ENCODE measurements at regions not wholly inside any gene's neighbourhood (a gene's known extent, or its start where the extent isn't known, plus 50 kb on each side); places are given as distances from the start of the nearest gene placed in this dataset.

GRCh38 chr2:120579916-120580685 is 155.6 kb upstream of the GLI2 start:
- no peak for TF ChIP-seq CEBPB (IDR thresholded peaks at IDR 0.05)
- TF ChIP-seq, protein P1, sequence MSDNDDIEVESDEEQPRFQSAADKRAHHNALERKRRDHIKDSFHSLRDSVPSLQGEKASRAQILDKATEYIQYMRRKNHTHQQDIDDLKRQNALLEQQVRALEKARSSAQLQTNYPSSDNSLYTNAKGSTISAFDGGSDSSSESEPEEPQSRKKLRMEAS (IDR thresholded peaks at IDR 0.05): no peak
- no peak for TF ChIP-seq ZBTB7A (IDR thresholded peaks at IDR 0.05; ENCODE audit: low read depth)
- no peak for TF ChIP-seq TEAD4 (IDR thresholded peaks at IDR 0.05)
- no peak for TF ChIP-seq CREB1 (IDR thresholded peaks at IDR 0.05; ENCODE audit: low read depth)
- TF ChIP-seq TCF12 (IDR thresholded peaks at IDR 0.05; ENCODE audit: low read depth): no peak

DNA sequence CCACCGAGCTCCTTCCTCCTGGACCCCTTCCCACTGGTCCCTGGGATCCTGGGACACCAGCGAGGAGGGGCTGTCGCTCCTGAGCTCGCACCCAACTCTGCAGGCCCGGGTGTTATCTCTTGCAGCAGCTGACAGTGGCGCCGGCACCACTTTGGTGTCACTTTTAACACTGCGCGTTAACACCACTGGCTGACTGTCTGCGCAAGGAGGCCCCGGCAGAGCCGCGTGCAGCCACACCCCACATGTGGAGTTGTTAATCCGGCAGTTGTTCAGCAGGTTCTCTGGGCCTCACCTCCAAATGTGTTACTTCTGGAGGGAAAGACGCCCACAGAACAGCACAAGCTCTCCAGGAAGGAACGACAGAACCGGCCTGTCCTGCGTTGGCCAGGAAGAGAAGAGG is 155.0 kb upstream of the GLI2 start:
- TF ChIP-seq TCF12 (IDR thresholded peaks at IDR 0.05; ENCODE audit: low read depth) (no peak), TEAD4 (IDR thresholded peaks at IDR 0.05) (no peak), EP300 (IDR thresholded peaks at IDR 0.05; ENCODE audit: borderline replicate concordance) (no peak), EGR1 (IDR thresholded peaks at IDR 0.05) (no peak), FOXM1 (IDR thresholded peaks at IDR 0.05; ENCODE audit: borderline replicate concordance, low read depth) (no peak), TAF1 (IDR thresholded peaks at IDR 0.05; ENCODE audit: low read depth) (no peak), CEBPB (IDR thresholded peaks at IDR 0.05) (no peak), RAD21 (IDR thresholded peaks at IDR 0.05; ENCODE audit: low read depth) (no peak), YY1 (IDR thresholded peaks at IDR 0.05; ENCODE audit: low read depth) (no peak), ZBTB7A (IDR thresholded peaks at IDR 0.05; ENCODE audit: low read depth) (no peak), NFIC (IDR thresholded peaks at IDR 0.05) (no peak)
- TF ChIP-seq, protein P1 (IDR thresholded peaks at IDR 0.05): no peak
- TF ChIP-seq, protein P2, sequence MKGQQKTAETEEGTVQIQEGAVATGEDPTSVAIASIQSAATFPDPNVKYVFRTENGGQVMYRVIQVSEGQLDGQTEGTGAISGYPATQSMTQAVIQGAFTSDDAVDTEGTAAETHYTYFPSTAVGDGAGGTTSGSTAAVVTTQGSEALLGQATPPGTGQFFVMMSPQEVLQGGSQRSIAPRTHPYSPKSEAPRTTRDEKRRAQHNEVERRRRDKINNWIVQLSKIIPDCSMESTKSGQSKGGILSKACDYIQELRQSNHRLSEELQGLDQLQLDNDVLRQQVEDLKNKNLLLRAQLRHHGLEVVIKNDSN (IDR thresholded peaks at IDR 0.05): no peak

- TF ChIP-seq TEAD4 (IDR thresholded peaks at IDR 0.05): no peak
- no peak for TF ChIP-seq ZBTB7A (IDR thresholded peaks at IDR 0.05; ENCODE audit: low read depth)
Observed at GRCh38 chr2:120583121-120583520, 152.5 kb upstream of the GLI2 start.

- no peak for TF ChIP-seq TCF12 (IDR thresholded peaks at IDR 0.05; ENCODE audit: low read depth)
- no peak for TF ChIP-seq YY1 (IDR thresholded peaks at IDR 0.05; ENCODE audit: low read depth)
Observed at GRCh38 chr2:120583851-120584570, 151.7 kb upstream of the GLI2 start.

DNA sequence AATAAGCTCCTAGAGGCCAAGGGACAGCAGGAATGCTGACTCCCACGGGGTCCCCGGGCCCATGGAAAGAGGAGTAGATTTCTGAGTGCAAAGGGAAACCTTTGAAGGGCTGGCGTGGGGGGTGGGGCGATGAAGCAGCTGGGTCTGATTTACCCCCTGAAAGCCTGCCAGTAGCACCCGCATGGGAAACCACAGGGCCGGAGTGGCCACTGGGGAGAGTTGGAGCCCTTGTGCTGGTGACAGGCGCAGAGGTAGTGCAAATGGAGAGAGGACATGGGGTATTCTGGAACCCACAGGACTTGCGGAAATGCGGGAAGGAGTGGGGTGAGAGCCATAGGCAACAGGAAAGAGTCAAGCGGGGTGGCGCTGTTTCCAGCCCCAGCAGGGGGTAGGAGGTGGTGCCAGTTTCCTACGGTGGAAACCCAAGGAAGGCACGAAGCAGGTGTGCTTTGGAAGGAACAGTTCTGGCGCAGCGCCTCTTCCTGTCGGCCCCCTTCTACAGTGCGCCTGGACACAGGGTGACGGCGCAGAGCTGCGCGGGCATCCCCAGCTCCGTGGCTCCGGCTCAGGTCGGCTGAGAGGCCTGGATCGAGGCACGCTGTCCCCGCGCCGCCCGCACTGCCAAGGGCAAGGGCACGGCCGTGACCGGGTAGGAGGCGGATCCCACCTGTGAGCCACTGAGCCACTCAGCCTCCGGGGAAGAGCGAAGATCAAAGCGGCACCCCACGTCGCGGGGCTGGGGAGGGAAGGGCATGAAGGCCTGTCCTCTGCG is 149.0 kb upstream of the GLI2 start:
- no peak for TF ChIP-seq TAF1 (IDR thresholded peaks at IDR 0.05; ENCODE audit: low read depth)
- TF ChIP-seq TEAD4 (IDR thresholded peaks at IDR 0.05): no peak
- no peak for TF ChIP-seq CREB1 (IDR thresholded peaks at IDR 0.05; ENCODE audit: low read depth)
- TF ChIP-seq EP300 (IDR thresholded peaks at IDR 0.05; ENCODE audit: borderline replicate concordance): no peak
- no peak for TF ChIP-seq CEBPB (IDR thresholded peaks at IDR 0.05)
- no peak for TF ChIP-seq RAD21 (IDR thresholded peaks at IDR 0.05; ENCODE audit: low read depth)
- TF ChIP-seq, protein P3, sequence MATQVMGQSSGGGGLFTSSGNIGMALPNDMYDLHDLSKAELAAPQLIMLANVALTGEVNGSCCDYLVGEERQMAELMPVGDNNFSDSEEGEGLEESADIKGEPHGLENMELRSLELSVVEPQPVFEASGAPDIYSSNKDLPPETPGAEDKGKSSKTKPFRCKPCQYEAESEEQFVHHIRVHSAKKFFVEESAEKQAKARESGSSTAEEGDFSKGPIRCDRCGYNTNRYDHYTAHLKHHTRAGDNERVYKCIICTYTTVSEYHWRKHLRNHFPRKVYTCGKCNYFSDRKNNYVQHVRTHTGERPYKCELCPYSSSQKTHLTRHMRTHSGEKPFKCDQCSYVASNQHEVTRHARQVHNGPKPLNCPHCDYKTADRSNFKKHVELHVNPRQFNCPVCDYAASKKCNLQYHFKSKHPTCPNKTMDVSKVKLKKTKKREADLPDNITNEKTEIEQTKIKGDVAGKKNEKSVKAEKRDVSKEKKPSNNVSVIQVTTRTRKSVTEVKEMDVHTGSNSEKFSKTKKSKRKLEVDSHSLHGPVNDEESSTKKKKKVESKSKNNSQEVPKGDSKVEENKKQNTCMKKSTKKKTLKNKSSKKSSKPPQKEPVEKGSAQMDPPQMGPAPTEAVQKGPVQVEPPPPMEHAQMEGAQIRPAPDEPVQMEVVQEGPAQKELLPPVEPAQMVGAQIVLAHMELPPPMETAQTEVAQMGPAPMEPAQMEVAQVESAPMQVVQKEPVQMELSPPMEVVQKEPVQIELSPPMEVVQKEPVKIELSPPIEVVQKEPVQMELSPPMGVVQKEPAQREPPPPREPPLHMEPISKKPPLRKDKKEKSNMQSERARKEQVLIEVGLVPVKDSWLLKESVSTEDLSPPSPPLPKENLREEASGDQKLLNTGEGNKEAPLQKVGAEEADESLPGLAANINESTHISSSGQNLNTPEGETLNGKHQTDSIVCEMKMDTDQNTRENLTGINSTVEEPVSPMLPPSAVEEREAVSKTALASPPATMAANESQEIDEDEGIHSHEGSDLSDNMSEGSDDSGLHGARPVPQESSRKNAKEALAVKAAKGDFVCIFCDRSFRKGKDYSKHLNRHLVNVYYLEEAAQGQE (IDR thresholded peaks at IDR 0.05; ENCODE audit: low read depth): no peak
- no peak for TF ChIP-seq TCF12 (IDR thresholded peaks at IDR 0.05; ENCODE audit: low read depth)
- no peak for TF ChIP-seq NFIC (IDR thresholded peaks at IDR 0.05)
- TF ChIP-seq, protein P2 (IDR thresholded peaks at IDR 0.05): no peak
- TF ChIP-seq EGR1 (IDR thresholded peaks at IDR 0.05): no peak
- no peak for TF ChIP-seq YY1 (IDR thresholded peaks at IDR 0.05; ENCODE audit: low read depth)
- TF ChIP-seq, protein P1 (IDR thresholded peaks at IDR 0.05): no peak

- TF ChIP-seq, protein P2 (IDR thresholded peaks at IDR 0.05): no peak
- no peak for TF ChIP-seq NFIC (IDR thresholded peaks at IDR 0.05)
- no peak for TF ChIP-seq CEBPB (IDR thresholded peaks at IDR 0.05)
- no peak for TF ChIP-seq YY1 (IDR thresholded peaks at IDR 0.05; ENCODE audit: low read depth)
- TF ChIP-seq, protein P3 (IDR thresholded peaks at IDR 0.05; ENCODE audit: low read depth): no peak
- TF ChIP-seq TCF12 (IDR thresholded peaks at IDR 0.05; ENCODE audit: low read depth): no peak
Observed at GRCh38 chr2:120587279-120587996, 148.2 kb upstream of the GLI2 start.
